ENCODE measurements at regions not wholly inside any gene's neighbourhood (a gene's known extent, or its start where the extent isn't known, plus 50 kb on each side); places are given as distances from the start of the nearest gene placed in this dataset.

- TF ChIP-seq POLR2AphosphoS5 (IDR thresholded peaks at IDR 0.05; ENCODE audit: borderline replicate concordance, low read depth, low read length), result no peak
- TF ChIP-seq EZH2 (IDR thresholded peaks at IDR 0.05), result no peak
- TF ChIP-seq FOXP2 (optimal IDR thresholded peaks at IDR 0.05; ENCODE audit: control extremely low read depth, extremely low read length, insufficient read depth), result no peak
Observed at GRCh38 chr18:10316778-10317177, 137.7 kb upstream of the APCDD1 start.
